Aorta (tissue), 5 donors: ENCODE measurements at regions not wholly inside any gene's neighbourhood (a gene's known extent, or its start where the extent isn't known, plus 50 kb on each side); places are given as distances from the start of the nearest gene placed in this dataset.

Experiments used
- ATAC-seq: fragments of 200-7000 bp; cut with Tn5 transposase; one replicate; pipeline ENCODE4 v1.9.1; 2022; ENCODE audit warnings: moderate library complexity; ENCODE audit not compliant: low FRiP score
- DNase-seq, 2 donors: peaks; one replicate each; pipeline ENCODE4 v3.0.0-alpha.2; 2020
- H3K27ac ChIP-seq, 2 donors: one replicate each; pipeline ENCODE4 v1.5.1; 2013; ENCODE audit warnings: low read length in 2 of 2, mild to moderate bottlenecking in 2 of 2, moderate library complexity in 2 of 2, control low read depth in 1 of 2, inconsistent platforms in 1 of 2, low read depth in 1 of 2
- H3K27me3 ChIP-seq, 2 donors: one replicate each; pipeline ENCODE4 v1.6.1; 2013; ENCODE audit warnings: control low read depth in 1 of 2, low read length in 1 of 2, mild to moderate bottlenecking in 1 of 2, moderate library complexity in 1 of 2; ENCODE audit not compliant: insufficient read depth in 2 of 2, control insufficient read depth in 1 of 2
- H3K36me3 ChIP-seq, 2 donors: one replicate each; pipeline ENCODE4 v1.6.1; 2013; ENCODE audit warnings: control low read depth in 1 of 2, low read length in 1 of 2, mild to moderate bottlenecking in 1 of 2; ENCODE audit not compliant: insufficient read depth in 2 of 2, control insufficient read depth in 1 of 2
- H3K4me1 ChIP-seq, 2 donors: one replicate each; pipeline ENCODE4 v1.6.1; 2013; ENCODE audit warnings: low read length in 2 of 2, control low read depth in 1 of 2, mild to moderate bottlenecking in 1 of 2, moderate library complexity in 1 of 2; ENCODE audit not compliant: insufficient read depth in 2 of 2, control insufficient read depth in 1 of 2
- H3K4me3 ChIP-seq, 2 donors: one replicate each; pipeline ENCODE4 v1.5.1; 2013; ENCODE audit warnings: low read length in 2 of 2, control low read depth in 1 of 2, mild to moderate bottlenecking in 1 of 2
- H3K9me3 ChIP-seq: one replicate; pipeline ENCODE4 v1.6.1; 2013; ENCODE audit warnings: mild to moderate bottlenecking, low read length; ENCODE audit not compliant: control insufficient read depth
- WGBS, 2 donors: extraction: QIAGEN DNeasy Blood & Tissue Kit; methylation state at CpG; one replicate each; pipeline ENCODE4 v1.1.7; 2013; 5-methylcytosine and 5-hydroxymethylcytosine counted together
- intact Hi-C, 2 donors: fragments of 100-400 bp; cut with DNase I; formaldehyde crosslinking; loops; one replicate each; pipeline versions ENCODE4 v1.14.2 to v1.15.0; 2022
- donor health status: healthy with polysubstance abuse.
- donor health status: Bipolar disorder and iron deficiency.
- donor health status: DM: no; HTN: no; CAD: no.
- donor health status: DM: no; HTN: no; CAD: no.
- donor health status: DM: yes; HTN: yes; CAD: no.

- H3K9me3 ChIP-seq = no peaks in the 10 kb centered on the region
- no peaks in the 10 kb centered on the region for H3K27me3 ChIP-seq
- H3K36me3 ChIP-seq = no peaks in the 10 kb centered on the region
- no peaks in the 10 kb centered on the region for H3K4me1 ChIP-seq
- H3K4me3 ChIP-seq = no peak overlapping the region
- ATAC-seq = no peak
- intact Hi-C loops = no loop called here
- H3K27ac ChIP-seq = no peak overlapping the region
- DNase-seq = no peak
- WGBS, 2 donors = 93 to 94% methylated on average over 11 to 13 of the region's 13 CpGs
Observed at GRCh38 chr2:134158295-134158694, 95.6 kb upstream of the MGAT5 start.

- Histone ChIP-seq H3K36me3 (no peaks in the 10 kb centered on the region), H3K4me1 (no peaks in the 10 kb centered on the region), H3K27me3 (no peaks in the 10 kb centered on the region), H3K9me3 (no peaks in the 10 kb centered on the region), H3K4me3 (no peak overlapping the region), H3K27ac (no peak overlapping the region)
- intact Hi-C loops = no loop called here
- ATAC-seq (no peak), DNase-seq (peak in 1 of 2 donors; percentile 69)
- 56 to 68% methylated on average over 4 of the region's 4 CpGs for WGBS, 2 donors
Observed at GRCh38 chr2:134161170-134161547, 92.7 kb upstream of the MGAT5 start.

GRCh38 chr2:134163336-134163735, 90.5 kb upstream of the MGAT5 start:
- intact Hi-C loops = no loop called here
- 93 to 96% methylated on average over 4 of the region's 4 CpGs for WGBS, 2 donors
- H3K4me1 ChIP-seq = no peaks in the 10 kb centered on the region
- no peaks in the 10 kb centered on the region for H3K36me3 ChIP-seq
- H3K27me3 ChIP-seq = no peaks in the 10 kb centered on the region
- no peak overlapping the region for H3K4me3 ChIP-seq
- ATAC-seq (no peak), DNase-seq (no peak)
- no peak overlapping the region for H3K27ac ChIP-seq
- no peaks in the 10 kb centered on the region for H3K9me3 ChIP-seq

- intact Hi-C loops = no loop called here
- no peaks in the 10 kb centered on the region for H3K36me3 ChIP-seq
- no peak for ATAC-seq
Observed at GRCh38 chr2:134164306-134164705, 89.6 kb upstream of the MGAT5 start.

GRCh38 chr2:134167015-134167414, 86.9 kb upstream of the MGAT5 start:
- intact Hi-C loops = no loop called here
- 97 to 98% methylated on average over 3 of the region's 3 CpGs for WGBS, 2 donors
- Histone ChIP-seq H3K4me3 (no peak overlapping the region), H3K27ac (no peak overlapping the region), H3K27me3 (no peaks in the 10 kb centered on the region), H3K9me3 (no peaks in the 10 kb centered on the region), H3K4me1 (no peaks in the 10 kb centered on the region), H3K36me3 (no peaks in the 10 kb centered on the region)
- ATAC-seq (no peak), DNase-seq (no peak)

More at GRCh38 chr2:134164306-134164705, 89.6 kb upstream of the MGAT5 start:
- no peaks in the 10 kb centered on the region for H3K27me3 ChIP-seq
- H3K27ac ChIP-seq = no peak overlapping the region
- H3K4me3 ChIP-seq = no peak overlapping the region
- H3K9me3 ChIP-seq = no peaks in the 10 kb centered on the region
- no peaks in the 10 kb centered on the region for H3K4me1 ChIP-seq
- DNase-seq = no peak

GRCh38 chr2:134169788-134170187, 84.1 kb upstream of the MGAT5 start:
- Histone ChIP-seq H3K27me3 (no peaks in the 10 kb centered on the region), H3K4me3 (no peak overlapping the region), H3K36me3 (no peaks in the 10 kb centered on the region), H3K4me1 (peaks cover 0 to 2% of the 10 kb centered on the region in 2 donors), H3K27ac (no peak overlapping the region), H3K9me3 (no peaks in the 10 kb centered on the region)
- 89 to 91% methylated on average over 3 of the region's 3 CpGs for WGBS, 2 donors
- DNase-seq (no peak), ATAC-seq (no peak)
- intact Hi-C loops = no loop called here

GRCh38 chr2:134170294-134170693, 83.6 kb upstream of the MGAT5 start:
- DNase-seq (no peak), ATAC-seq (no peak)
- 25 to 27% methylated on average over 3 of the region's 3 CpGs for WGBS, 2 donors
- H3K4me3 ChIP-seq = no peak overlapping the region
- H3K4me1 ChIP-seq = peaks cover 0 to 2% of the 10 kb centered on the region in 2 donors
- H3K36me3 ChIP-seq = no peaks in the 10 kb centered on the region
- intact Hi-C loops = no loop called here
- H3K27ac ChIP-seq = no peak overlapping the region
- no peaks in the 10 kb centered on the region for H3K9me3 ChIP-seq
- H3K27me3 ChIP-seq = no peaks in the 10 kb centered on the region

GRCh38 chr2:134170700-134171099, 83.2 kb upstream of the MGAT5 start:
- H3K36me3 ChIP-seq = no peaks in the 10 kb centered on the region
- DNase-seq (no peak), ATAC-seq (no peak)
- H3K4me1 ChIP-seq = peaks cover 0 to 2% of the 10 kb centered on the region in 2 donors
- intact Hi-C loops = no loop called here
- no peaks in the 10 kb centered on the region for H3K9me3 ChIP-seq
- H3K27me3 ChIP-seq = no peaks in the 10 kb centered on the region
- no peak overlapping the region for H3K27ac ChIP-seq
- WGBS, 2 donors = 41 to 45% methylated on average over 3 of the region's 3 CpGs
- no peak overlapping the region for H3K4me3 ChIP-seq

GRCh38 chr2:134173338-134174016, 80.4 kb upstream of the MGAT5 start:
- H3K9me3 ChIP-seq = no peaks in the 10 kb centered on the region
- H3K27ac ChIP-seq = no peak overlapping the region
- intact Hi-C loops = no loop called here
- no peaks in the 10 kb centered on the region for H3K27me3 ChIP-seq
- no peaks in the 10 kb centered on the region for H3K36me3 ChIP-seq
- DNase-seq (no peak), ATAC-seq (no peak)
- 45 to 48% methylated on average over 14 of the region's 14 CpGs for WGBS, 2 donors
- peaks cover 0 to 2% of the 10 kb centered on the region in 2 donors for H3K4me1 ChIP-seq
- no peak overlapping the region for H3K4me3 ChIP-seq
